ENCODE measurements at regions not wholly inside any gene's neighbourhood (a gene's known extent, or its start where the extent isn't known, plus 50 kb on each side); places are given as distances from the start of the nearest gene placed in this dataset.

GRCh38 chr18:2172881-2173280 lies 398.4 kb downstream of the METTL4 start:
- DNase-seq (ENCODE audit: low spot score), result no peak

DNA sequence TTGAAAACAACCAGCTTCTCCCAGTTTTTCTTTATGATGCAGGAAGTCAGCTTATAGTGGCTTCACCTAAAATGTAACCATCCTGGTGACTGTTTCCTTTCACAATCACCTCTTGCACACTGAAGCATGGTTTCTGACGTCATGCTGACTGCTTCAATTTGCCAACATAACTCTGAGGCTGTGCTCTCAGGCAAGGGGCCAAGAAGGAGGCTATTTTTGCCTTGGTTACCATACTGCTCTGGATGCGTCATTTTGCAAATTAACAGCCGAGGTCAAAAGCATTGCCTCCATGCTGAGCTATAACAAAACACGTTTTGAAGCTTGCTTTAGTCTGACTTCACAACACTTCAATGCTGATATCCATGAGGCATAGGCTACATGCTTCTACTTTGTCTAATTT lies 397.8 kb downstream of the METTL4 start:
- peak; percentile 17 for DNase-seq (ENCODE audit: low spot score)

DNA sequence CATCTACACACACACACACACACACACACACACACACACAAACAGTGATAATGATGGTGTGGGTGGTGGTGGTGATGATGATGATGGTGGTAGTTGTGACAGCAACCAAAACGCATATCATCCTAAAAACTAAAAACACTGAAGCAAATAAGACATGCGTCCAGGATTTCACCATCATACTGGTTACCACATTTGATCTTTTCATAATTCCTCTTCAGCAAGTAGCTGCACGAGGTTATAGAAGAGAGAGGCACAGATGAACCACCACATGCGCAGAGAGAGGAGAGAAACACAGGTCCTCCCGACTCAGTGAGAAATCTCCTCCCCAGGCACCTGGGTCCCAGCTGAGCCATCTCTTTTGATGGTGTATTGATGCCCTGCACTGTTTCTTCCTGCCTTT lies 393.3 kb downstream of the METTL4 start:
- DNase-seq (ENCODE audit: low spot score), result no peak

- DNase-seq (ENCODE audit: low spot score), result no peak
Measured at GRCh38 chr18:2179498-2180183, 391.7 kb downstream of the METTL4 start.

DNA sequence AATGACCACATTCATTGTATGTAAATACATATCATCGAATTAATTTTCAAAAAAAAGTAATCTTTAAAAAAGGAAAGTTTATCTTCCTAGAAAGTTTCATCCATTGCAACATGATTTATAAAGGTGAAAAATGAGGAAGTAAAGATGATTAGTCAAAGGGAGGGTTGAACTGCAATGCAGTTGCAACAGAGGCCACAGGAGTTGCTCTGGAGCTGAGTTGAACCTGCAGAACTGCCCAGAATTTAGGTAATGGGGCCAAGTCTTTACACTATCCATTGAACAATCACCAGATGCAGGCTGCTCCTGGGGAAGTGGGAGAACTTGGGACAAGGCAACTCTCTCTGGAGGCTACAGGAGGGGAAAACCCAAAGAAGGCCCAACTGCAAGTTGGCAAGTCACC lies 390.7 kb downstream of the METTL4 start:
- no peak for DNase-seq (ENCODE audit: low spot score)

GRCh38 chr18:2183432-2183831 lies 387.9 kb downstream of the METTL4 start:
- no peak for DNase-seq (ENCODE audit: low spot score)

- DNase-seq (ENCODE audit: low spot score), result no peak
Measured at GRCh38 chr18:2186967-2187366, 384.3 kb downstream of the METTL4 start.

- DNase-seq (ENCODE audit: low spot score), result no peak
Measured at GRCh38 chr18:2188258-2188657, 383.0 kb downstream of the METTL4 start.

DNA sequence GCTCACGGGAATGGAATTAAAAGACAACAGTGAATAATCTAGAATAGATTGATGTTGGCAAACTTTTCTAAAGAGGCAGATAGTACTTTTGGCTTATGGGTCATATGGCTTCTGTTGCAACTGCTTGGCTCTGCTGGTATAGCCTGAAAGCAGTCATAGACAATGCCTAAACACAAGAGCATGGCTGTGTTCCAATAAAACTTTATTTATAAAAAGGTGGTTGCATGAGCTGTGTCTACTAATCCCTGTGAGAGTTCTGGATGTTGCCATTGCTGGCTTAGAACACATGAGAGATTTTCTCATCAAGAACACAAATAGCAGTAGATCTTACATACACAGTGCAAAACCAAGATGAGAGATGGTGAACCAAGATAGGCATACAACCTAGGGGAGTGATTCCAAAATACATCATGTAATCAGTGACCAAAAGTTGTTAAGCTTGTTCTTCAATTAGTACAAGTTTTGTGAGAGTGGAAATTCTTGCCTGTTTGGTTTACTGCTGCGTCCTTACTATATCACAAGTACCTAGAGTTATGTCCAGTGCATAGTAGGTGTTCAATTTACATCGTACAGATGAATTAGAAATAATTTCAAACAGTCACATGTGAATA lies 380.0 kb downstream of the METTL4 start:
- DNase-seq (ENCODE audit: low spot score), result no peak

DNA sequence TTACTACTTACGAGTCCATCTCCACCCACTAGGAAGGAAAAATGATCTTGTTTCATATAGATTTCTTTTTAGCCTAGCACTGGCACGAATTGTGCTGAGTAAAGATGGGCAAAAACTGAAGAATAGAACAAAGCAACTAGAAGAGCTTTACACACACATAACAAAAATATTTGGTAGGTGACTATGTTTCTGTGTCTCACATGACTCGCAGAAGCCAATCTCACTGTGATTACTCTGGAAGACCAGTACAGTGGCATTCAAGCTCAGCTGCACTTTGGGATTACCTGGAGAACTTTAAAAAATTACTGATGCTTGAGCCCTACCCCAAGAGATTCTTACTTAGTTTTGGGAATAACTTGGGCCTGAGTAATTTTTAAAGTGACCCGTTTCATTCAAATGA lies 378.7 kb downstream of the METTL4 start:
- DNase-seq (ENCODE audit: low spot score), result no peak

- peak; percentile 45 for DNase-seq (ENCODE audit: low spot score)
Measured at GRCh38 chr18:2197946-2198345, 373.4 kb downstream of the METTL4 start.

DNA sequence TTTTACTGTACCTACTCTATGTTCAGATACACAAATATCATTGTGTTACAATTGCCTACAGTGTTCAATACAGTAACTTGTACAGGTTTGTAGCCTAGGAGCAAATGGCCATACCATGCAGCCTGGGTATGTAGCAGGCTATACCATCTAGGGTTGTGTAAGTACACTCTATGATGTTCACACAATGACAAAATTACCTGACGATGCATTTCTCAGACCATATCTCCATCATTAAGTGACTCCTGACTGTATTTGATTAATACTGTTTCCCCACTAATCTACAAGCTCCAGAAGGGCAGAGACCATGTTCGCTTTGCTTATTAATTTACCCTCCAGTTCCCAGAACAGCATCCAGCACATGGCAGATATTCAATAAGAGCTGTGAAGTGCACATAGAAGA lies 372.2 kb downstream of the METTL4 start:
- DNase-seq (ENCODE audit: low spot score), result no peak

- DNase-seq (ENCODE audit: low spot score), result no peak
Measured at GRCh38 chr18:2201036-2201600, 370.2 kb downstream of the METTL4 start.

DNA sequence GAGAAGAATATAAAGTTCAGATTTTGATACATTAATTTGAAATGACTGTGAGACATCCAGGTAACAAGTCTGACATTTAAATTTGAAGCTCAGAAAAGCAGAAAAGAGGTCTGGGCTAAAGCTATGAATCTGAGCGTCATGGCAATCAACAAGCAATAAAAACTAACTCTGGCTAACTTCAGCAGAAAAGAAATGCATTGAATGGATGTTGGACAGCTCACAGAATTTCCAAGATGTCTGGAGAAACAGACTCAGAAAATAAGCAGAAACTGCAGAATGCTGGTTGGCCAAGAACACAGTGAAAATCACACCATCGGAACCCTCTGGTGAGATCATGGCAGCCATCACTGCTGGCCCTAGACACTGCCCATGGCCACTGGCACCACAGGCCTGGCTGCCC lies 366.6 kb downstream of the METTL4 start:
- DNase-seq (ENCODE audit: low spot score), result no peak

- DNase-seq (ENCODE audit: low spot score), result no peak
Measured at GRCh38 chr18:2207294-2207693, 364.0 kb downstream of the METTL4 start.

- DNase-seq (ENCODE audit: low spot score), result no peak
Measured at GRCh38 chr18:2212598-2213205, 358.6 kb downstream of the METTL4 start.

- no peak for DNase-seq (ENCODE audit: low spot score)
Measured at GRCh38 chr18:2213905-2214304, 357.4 kb downstream of the METTL4 start.

- DNase-seq (ENCODE audit: low spot score), result no peak
Measured at GRCh38 chr18:2217356-2217755, 353.9 kb downstream of the METTL4 start.

DNA sequence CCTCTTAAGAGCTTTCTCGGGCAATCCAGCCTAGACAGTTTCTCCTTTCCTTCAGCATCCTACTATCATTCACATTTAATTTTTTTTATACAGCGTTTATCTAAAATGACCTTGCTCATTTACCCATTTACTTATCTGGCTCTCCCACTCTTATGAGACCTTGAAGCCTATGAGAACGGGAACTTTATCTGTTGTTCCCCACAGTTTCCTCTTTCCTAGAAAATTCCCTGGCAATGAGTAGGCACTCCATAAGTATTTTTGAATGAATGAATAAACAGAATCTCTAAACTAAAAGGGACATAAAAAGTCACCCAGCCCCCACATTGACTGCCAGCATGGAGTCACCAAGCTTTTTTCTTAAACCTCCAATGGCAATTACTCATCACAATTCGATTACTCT lies 353.2 kb downstream of the METTL4 start:
- DNase-seq (ENCODE audit: low spot score), result no peak

- DNase-seq (ENCODE audit: low spot score), result no peak
Measured at GRCh38 chr18:2219706-2220105, 351.6 kb downstream of the METTL4 start.

DNA sequence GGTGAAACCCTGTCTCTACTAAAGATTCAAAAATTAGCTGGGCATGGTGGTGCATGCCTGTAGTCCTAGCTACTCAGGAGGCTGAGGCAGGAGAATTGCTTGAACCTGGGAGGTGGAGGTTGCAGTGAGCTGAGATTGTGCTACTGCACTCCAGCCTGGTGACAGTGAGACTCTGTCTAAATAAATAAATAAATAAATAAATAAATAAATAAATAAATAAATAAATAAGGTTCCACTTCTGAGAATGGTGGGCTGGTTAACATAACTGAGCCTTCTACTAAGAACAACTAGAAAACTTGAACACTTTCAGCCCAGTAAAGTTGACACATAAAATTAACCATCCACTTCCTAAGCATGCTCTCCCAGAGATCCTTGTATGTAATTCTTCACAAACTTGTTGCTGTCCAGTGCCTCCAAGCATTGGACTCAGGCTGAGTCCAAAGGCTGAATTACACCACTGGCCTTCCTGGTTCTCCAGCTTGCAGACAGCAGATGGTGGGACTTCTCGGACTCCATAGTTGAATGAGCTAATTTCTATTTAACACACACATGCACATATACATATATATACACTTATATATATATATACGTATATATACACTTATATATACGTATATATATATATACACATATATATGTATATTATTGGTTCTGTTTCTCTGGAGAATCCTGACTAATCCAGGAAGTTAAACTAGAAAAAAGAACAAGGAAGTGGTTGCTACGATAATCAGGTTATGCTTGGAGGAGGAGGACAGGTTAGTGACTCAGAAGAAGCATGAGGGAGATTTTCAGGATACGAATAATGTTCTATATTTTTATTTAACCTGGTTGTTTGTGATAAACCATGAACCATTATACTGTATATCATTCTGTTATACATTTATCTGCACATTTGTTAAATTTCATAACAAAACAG lies 348.8 kb downstream of the METTL4 start:
- DNase-seq (ENCODE audit: low spot score), result peak; percentile 15

DNA sequence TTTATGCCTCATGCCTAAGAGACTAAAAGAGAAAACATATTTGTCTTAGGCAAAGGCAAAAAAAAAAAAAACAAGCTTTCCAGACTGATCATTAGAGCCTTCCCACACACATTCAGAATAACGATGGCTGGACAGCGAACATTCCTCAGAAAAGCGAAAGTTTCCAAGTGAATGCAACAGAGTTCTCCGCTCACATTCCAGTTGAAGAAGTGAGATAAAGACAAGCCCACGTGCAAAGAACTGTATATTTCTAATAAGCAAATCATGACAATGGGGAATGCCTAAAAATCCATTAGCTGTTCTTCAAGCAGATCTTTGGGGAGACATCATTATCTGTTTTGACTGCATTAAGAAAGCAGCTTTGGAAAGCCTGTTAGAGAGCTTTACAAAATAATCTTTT lies 347.9 kb downstream of the METTL4 start:
- DNase-seq (ENCODE audit: low spot score), result no peak
